ELR (cell line): ENCODE measurements at regions not wholly inside any gene's neighbourhood (a gene's known extent, or its start where the extent isn't known, plus 50 kb on each side); places are given as distances from the start of the nearest gene placed in this dataset.
A peak's percentile ranks its signal among the peaks of the same experiment; 100 is the strongest.
"Not testable (repeated sequence)": the region's sequence is repeated elsewhere in the genome, so short reads cannot be mapped to it uniquely, and the experiment has no call there.

Experiments used
- DNase-seq: peaks from one replicate; pipeline ENCODE4 v3.0.0-alpha.2; 2015; ENCODE audit warnings: low read depth

GRCh38 chr14:103267226-103267910 is 66.7 kb upstream of the EIF5 start:
- no peak for DNase-seq

GRCh38 chr14:103271189-103271588 is 62.8 kb upstream of the EIF5 start:
- no peak for DNase-seq

GRCh38 chr14:103273145-103273744 is 60.8 kb upstream of the EIF5 start:
- no peak for DNase-seq

- no peak for DNase-seq
These were observed 60.1 kb upstream of the EIF5 start for GRCh38 chr14:103273745-103274615.

GRCh38 chr14:103275000-103275399 is 59.0 kb upstream of the EIF5 start:
- no peak for DNase-seq

- DNase-seq: no peak
These were observed 56.1 kb upstream of the EIF5 start for GRCh38 chr14:103277931-103278330.

GRCh38 chr14:103279142-103280025 is 54.7 kb upstream of the EIF5 start:
- DNase-seq: no peak

GRCh38 chr14:103280278-103280928 is 53.6 kb upstream of the EIF5 start:
- DNase-seq: no peak

- peak; percentile 79 for DNase-seq
These were observed 52.4 kb upstream of the EIF5 start for GRCh38 chr14:103281496-103282231.

- not testable (repeated sequence) for DNase-seq
These were observed 51.7 kb upstream of the EIF5 start for GRCh38 chr14:103282309-103282708.

- DNase-seq: no peak
These were observed 51.1 kb upstream of the EIF5 start for GRCh38 chr14:103282932-103283331.

GRCh38 chr14:103283916-103284315 is 50.1 kb upstream of the EIF5 start:
- DNase-seq: no peak
